ENCODE measurements at regions not wholly inside any gene's neighbourhood (a gene's known extent, or its start where the extent isn't known, plus 50 kb on each side); places are given as distances from the start of the nearest gene placed in this dataset.

DNA sequence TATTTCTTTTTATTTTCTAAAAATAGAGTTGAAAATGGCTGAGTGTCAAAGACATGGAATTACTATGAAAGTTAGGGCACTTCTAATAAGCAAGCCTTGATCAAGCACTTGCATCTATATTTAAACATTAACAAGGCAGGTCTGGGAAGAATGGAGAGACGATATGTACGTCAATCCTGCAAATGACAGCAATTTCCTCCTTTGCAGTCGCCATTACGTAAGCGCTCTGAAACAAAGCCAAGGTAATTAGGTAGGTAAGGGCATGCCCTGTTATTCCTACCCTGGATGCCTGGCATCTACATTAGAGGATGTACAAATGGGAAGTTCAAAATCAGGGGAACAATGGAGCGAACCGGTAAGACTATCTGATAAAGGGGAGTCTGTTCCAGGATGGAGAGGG is 664.0 kb upstream of the ARGLU1 start:
- Mint-ChIP-seq H3K4me1 (ENCODE audit: low read depth, unreplicated experiment) (no peaks in the 10 kb centered on the region), H3K4me3 (ENCODE audit: unreplicated experiment) (no peak overlapping the region), H3K36me3 (ENCODE audit: insufficient read depth, unreplicated experiment) (no peaks in the 10 kb centered on the region), H3K9me3 (ENCODE audit: unreplicated experiment) (no peaks in the 10 kb centered on the region), H3K27ac (ENCODE audit: unreplicated experiment) (no peak overlapping the region), H3K27me3 (ENCODE audit: insufficient read depth, unreplicated experiment) (peaks cover 28% of the 10 kb centered on the region)
- DNase-seq: no peak
- no TSS peak for BruUV-seq (replicated peaks)
- POLR2A ChIA-PET: no interaction called here
- no peaks in the 10 kb centered on the region for H3K36me3 ChIP-seq (ENCODE audit: control insufficient read depth, insufficient read depth, low read length)
- H3K4me1 ChIP-seq: no peaks in the 10 kb centered on the region
- 0 out of 2 replicates have a peak, but pooled peaks cover 1% of the 10 kb centered on the region for H3K27me3 ChIP-seq (replicated peaks; ENCODE audit: control insufficient read depth, insufficient read depth, low read length)
- no peaks in the 10 kb centered on the region for H3K9me3 ChIP-seq
- intact Hi-C loops (cut with micrococcal nuclease; ENCODE audit: unreplicated experiment): no loop called here
- CTCF ChIA-PET: interaction anchor here (0.6 kb wide), 1 partner anchor 28 kb away, joined by 3 read pairs; no protein-coding TSS in a partner anchor
- H3K4me3 ChIP-seq (ENCODE audit: low read depth, low read length): no peak overlapping the region
- TF ChIP-seq, protein P1, sequence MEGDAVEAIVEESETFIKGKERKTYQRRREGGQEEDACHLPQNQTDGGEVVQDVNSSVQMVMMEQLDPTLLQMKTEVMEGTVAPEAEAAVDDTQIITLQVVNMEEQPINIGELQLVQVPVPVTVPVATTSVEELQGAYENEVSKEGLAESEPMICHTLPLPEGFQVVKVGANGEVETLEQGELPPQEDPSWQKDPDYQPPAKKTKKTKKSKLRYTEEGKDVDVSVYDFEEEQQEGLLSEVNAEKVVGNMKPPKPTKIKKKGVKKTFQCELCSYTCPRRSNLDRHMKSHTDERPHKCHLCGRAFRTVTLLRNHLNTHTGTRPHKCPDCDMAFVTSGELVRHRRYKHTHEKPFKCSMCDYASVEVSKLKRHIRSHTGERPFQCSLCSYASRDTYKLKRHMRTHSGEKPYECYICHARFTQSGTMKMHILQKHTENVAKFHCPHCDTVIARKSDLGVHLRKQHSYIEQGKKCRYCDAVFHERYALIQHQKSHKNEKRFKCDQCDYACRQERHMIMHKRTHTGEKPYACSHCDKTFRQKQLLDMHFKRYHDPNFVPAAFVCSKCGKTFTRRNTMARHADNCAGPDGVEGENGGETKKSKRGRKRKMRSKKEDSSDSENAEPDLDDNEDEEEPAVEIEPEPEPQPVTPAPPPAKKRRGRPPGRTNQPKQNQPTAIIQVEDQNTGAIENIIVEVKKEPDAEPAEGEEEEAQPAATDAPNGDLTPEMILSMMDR (IDR thresholded peaks at IDR 0.05; ENCODE audit: insufficient read depth in 1 of 2, low read depth in 1 of 2, low read length in 1 of 2, severe bottlenecking in 1 of 2, unreplicated experiment in 1 of 2): no peak

- Mint-ChIP-seq H3K9me3 (ENCODE audit: unreplicated experiment) (no peaks in the 10 kb centered on the region), H3K27me3 (ENCODE audit: insufficient read depth, unreplicated experiment) (peaks cover 11% of the 10 kb centered on the region), H3K4me3 (ENCODE audit: unreplicated experiment) (no peak overlapping the region), H3K27ac (ENCODE audit: unreplicated experiment) (no peak overlapping the region), H3K4me1 (ENCODE audit: low read depth, unreplicated experiment) (no peaks in the 10 kb centered on the region), H3K36me3 (ENCODE audit: insufficient read depth, unreplicated experiment) (peaks cover 4% of the 10 kb centered on the region)
- no peaks in the 10 kb centered on the region for H3K4me1 ChIP-seq
- ChIA-PET CTCF (no interaction called here), POLR2A (no interaction called here)
- no peak for DNase-seq
- no peak overlapping the region for H3K4me3 ChIP-seq (ENCODE audit: low read depth, low read length)
- TF ChIP-seq, protein P1 (IDR thresholded peaks at IDR 0.05; ENCODE audit: insufficient read depth in 1 of 2, low read depth in 1 of 2, low read length in 1 of 2, severe bottlenecking in 1 of 2, unreplicated experiment in 1 of 2): no peak
- intact Hi-C loops (cut with micrococcal nuclease; ENCODE audit: unreplicated experiment): no loop called here
- BruUV-seq (replicated peaks): no TSS peak
- no peaks in the 10 kb centered on the region for H3K36me3 ChIP-seq (ENCODE audit: control insufficient read depth, insufficient read depth, low read length)
- H3K9me3 ChIP-seq: no peaks in the 10 kb centered on the region
- no peaks in the 10 kb centered on the region for H3K27me3 ChIP-seq (replicated peaks; ENCODE audit: control insufficient read depth, insufficient read depth, low read length)
Observed at GRCh38 chr13:107223867-107224266, 655.9 kb upstream of the ARGLU1 start.

DNA sequence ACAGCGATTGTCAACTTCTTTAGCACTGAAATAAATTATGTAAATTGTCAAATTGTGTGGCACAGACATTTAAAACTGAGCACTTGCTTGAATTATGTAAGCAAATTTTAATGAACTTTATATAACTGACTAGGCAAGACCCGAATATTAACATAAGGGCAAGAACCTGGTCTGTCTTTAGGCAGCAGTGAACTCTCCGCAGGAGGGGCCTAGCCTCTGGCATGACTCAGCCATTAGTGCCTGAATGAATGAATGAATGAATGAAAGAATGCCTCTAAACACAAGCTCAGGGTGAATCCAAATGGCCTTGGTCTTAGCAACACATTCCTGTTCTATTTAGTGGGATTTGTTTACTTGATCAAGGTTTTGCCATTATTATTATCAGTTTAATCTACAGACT is 654.7 kb upstream of the ARGLU1 start:
- H3K27ac Mint-ChIP-seq (ENCODE audit: unreplicated experiment): no peak overlapping the region
- Histone ChIP-seq H3K36me3 (ENCODE audit: control insufficient read depth, insufficient read depth, low read length) (no peaks in the 10 kb centered on the region), H3K9me3 (no peaks in the 10 kb centered on the region), H3K4me1 (no peaks in the 10 kb centered on the region), H3K4me3 (ENCODE audit: low read depth, low read length) (no peak overlapping the region), H3K27me3 (replicated peaks; ENCODE audit: control insufficient read depth, insufficient read depth, low read length) (no peaks in the 10 kb centered on the region)
- no peak overlapping the region for H3K4me3 Mint-ChIP-seq (ENCODE audit: unreplicated experiment)
- no TSS peak for BruUV-seq (replicated peaks)
- POLR2A ChIA-PET: no interaction called here
- peaks cover 4% of the 10 kb centered on the region for H3K36me3 Mint-ChIP-seq (ENCODE audit: insufficient read depth, unreplicated experiment)
- H3K4me1 Mint-ChIP-seq (ENCODE audit: low read depth, unreplicated experiment): no peaks in the 10 kb centered on the region
- CTCF ChIA-PET: no interaction called here
- H3K27me3 Mint-ChIP-seq (ENCODE audit: insufficient read depth, unreplicated experiment): peaks cover 13% of the 10 kb centered on the region
- H3K9me3 Mint-ChIP-seq (ENCODE audit: unreplicated experiment): no peaks in the 10 kb centered on the region
- intact Hi-C loops (cut with micrococcal nuclease; ENCODE audit: unreplicated experiment): no loop called here
- TF ChIP-seq, protein P1 (IDR thresholded peaks at IDR 0.05; ENCODE audit: insufficient read depth in 1 of 2, low read depth in 1 of 2, low read length in 1 of 2, severe bottlenecking in 1 of 2, unreplicated experiment in 1 of 2): no peak
- DNase-seq: no peak
